Activated CD8-positive, alpha-beta memory T cell treated with anti-CD3 and anti-CD28 coated beads, Interleukin-2, amount 50 U/mL, for 24 hours (primary cell): ENCODE measurements at regions not wholly inside any gene's neighbourhood (a gene's known extent, or its start where the extent isn't known, plus 50 kb on each side); places are given as distances from the start of the nearest gene placed in this dataset.
"Not testable (repeated sequence)": the region's sequence is repeated elsewhere in the genome, so short reads cannot be mapped to it uniquely, and the experiment has no call there.

Experiments
- DNase-seq: peaks from one replicate; pipeline ENCODE4 v3.0.0-alpha.2; 2020; ENCODE audit errors: extremely low read depth

- no peak for DNase-seq
Observed at GRCh38 chr9:21533597-21533996, 51.5 kb upstream of the IFNE start.

- no peak for DNase-seq
Observed at GRCh38 chr9:21535396-21535795, 53.3 kb upstream of the IFNE start.

GRCh38 chr9:21542787-21543186, 60.7 kb upstream of the IFNE start:
- DNase-seq, result no peak

DNA sequence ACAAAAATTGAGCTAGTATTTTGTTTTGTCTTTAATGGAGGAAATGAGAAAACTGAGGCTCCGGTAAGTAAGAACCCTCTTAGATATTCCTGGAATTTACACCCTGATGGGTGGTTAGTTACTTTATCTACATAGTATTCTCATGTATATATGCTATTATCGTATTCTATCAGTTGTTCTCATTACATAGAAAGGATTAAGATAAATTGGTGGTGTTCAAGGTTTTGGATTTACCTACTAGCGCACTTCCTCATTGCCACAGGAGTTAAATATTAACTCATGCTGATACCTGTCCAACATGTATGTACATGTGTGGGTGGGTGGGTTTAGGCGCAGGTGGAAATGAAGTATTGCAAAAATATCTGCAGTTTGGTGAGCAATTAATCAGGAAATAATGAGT, 61.1 kb upstream of the IFNE start:
- DNase-seq, result no peak

DNA sequence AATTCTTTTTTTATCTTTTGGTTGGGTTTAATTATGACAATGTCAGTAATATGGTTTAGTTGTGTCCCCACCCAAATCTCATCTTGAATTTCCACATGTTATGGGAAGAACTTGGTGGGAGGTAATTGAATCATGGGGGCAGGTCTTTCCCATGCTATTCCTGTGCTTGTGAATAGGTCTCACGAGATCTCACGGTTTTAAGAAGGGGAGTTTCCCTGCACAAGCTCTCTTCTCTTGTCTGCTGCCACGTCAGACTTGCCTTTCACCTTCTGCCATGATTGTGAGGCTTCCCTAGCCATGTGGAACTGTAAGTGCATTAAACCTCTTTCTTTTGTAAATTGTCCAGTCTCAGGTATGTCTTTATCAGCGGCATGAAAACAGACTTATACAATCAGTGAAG, 61.7 kb upstream of the IFNE start:
- not testable (repeated sequence) for DNase-seq

GRCh38 chr9:21546949-21547348, 64.8 kb upstream of the IFNE start:
- DNase-seq, result no peak

DNA sequence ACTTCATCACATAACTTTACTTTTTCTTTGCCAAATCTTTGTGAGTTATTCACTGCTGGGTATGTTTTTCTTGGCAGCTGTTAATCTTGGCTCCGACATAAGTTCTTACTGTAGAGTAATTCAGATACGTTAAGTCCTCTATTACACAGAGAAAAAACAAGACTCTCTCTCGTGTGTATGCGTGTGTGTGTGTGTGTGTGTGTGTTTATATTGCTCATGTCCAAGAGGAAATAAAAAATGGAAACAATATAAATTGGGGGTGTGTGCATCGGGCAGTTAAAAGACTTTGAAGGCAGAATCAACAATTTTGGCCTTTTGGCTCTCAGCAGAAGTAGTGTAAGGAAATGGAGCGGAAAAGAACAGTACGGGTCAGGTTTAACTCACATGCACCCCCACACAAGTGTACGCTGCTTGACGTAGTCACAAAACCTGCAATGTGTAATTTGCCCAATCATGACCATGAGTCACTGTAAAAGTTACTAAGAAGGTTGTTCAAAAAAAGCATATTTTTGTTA, 67.2 kb upstream of the IFNE start:
- no peak for DNase-seq

GRCh38 chr9:21549890-21550289, 67.8 kb upstream of the IFNE start:
- no peak for DNase-seq

DNA sequence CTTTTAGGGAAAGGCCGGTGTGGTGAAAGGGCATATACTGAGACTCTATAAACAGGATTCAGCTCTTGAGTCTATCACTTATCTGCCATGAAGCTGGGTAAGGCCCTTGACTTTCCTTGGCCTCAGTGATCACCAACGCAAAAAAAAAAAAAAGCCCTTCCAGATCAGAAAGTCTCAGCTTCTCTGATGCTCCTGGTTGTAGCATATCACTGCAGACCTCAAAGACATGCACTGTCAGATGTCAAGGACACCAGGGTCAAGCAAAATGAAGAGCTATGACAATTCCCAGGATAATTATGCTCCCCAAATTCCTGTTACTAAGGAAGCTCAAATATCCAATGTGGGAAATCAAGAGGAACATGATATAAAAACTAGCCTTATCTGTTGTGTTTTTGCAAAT, 68.3 kb upstream of the IFNE start:
- DNase-seq, result no peak

GRCh38 chr9:21551401-21551800, 69.3 kb upstream of the IFNE start:
- no peak for DNase-seq

DNA sequence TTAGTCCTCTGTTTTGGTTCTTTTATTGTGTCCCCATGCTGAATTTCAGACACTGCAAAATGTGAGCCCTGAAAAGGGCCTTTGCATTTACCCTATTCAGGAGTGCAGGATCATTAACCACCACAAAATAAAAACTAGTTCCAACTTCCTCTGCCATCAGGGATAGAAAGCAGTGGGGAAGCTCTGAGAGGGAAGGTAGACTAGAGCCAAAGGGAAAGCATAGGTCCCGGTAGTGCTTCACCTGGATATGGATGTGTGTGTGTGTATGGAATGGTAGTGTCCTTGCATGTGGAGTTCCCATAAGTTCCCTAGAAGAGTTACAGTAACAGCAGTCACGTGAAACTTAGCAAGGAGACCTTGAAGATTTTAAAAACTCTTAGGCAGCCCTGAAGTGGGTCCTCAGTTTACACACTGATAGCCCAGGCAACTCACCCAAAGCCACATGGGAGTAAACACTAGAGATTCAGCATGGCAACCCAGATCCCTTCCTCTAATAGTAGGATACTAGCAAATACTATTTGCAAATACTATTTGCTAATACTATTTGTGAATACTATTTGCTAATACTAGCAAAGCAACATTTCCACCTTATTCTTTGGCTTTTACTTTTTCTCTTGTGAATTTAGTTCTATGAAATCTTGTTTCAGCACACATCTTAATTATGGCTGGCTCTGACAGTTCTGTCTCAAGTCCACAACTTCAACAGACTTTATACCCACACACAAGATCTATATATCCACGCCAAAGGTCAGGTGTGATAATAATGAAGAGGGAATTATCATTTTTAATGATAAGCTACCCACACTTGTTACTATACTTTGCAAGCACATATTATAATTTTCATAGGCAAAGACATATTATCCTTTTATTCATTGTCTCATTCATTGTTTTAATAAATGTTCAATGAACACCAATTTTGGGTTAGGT, 70.4 kb upstream of the IFNE start:
- DNase-seq, result no peak

DNA sequence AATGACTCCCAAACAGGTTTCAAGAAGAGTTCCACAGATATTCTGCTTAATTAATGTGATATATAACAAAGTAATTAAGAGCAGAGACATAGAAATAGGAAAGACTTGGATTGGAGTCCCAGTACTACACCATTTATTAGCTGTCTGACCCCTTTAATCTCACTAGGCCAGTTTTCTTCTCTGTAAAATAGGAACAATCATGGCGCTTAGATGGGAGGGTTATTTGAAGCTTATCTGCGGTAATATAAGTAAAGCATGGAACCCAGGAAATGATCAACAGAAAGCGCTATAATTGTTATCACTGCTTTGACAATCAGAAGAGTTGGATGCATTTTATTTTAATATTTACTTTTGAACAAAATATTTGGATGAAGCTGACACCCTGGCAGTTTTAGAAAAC, 71.3 kb upstream of the IFNE start:
- DNase-seq, result no peak

DNA sequence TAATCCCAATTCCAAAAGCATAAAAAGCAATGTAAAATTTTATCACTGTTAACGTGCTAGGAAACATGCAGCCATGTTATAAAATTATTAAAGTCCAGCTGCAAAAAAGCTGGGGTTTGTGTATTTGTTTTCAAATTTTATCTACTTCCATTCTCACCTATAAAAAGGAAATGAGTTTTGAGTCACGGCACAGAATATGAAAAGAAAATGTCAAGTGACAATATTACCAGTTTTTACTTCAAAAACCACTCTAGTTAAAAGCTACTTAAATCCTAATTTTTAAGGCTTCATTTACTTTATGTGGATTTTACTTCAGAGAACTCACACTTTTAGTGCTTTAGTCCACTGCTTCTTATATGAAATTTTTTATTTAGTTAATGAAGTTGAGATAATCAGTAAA, 72.7 kb upstream of the IFNE start:
- DNase-seq, result no peak

GRCh38 chr9:21555911-21556310, 73.8 kb upstream of the IFNE start:
- no peak for DNase-seq

DNA sequence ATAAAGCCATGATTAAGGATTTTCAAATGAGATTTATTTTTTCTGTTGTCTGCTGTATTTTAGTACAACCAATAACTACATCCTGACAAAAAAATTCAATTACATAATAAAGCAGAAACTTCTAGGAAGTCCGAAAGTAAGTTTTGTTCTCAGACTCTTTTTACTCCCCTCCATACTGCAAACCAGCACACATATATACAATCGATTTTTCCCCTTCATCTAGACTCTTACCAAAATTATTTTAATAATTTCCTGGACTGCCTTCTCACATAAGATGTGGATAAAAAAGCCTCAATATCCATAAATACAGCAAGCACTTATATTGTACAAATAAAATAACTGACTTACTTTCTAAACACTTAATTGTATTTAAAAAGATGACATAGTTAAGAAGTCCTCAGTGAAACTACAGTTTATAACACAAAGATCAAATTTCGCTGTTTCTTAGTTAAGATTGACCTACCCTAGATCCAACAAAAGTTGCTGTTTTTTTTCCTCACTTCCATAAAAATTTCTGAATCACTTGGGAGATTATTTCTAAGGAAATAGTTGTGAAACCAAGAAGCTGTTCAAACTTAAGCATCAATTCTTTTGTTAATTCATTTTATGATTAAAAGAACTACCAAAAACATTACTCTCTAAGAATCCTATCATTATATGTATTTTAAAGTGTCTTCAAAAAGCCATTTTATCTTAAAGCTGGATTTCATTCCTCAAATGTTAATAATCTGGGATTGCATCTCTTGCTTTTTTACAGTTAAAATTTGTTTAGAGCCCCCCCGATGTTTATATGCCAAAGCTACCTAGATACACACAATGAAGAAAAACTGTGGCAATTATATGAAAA, 74.7 kb upstream of the IFNE start:
- no peak for DNase-seq

GRCh38 chr9:21557428-21557768, 75.3 kb upstream of the IFNE start:
- DNase-seq, result no peak

DNA sequence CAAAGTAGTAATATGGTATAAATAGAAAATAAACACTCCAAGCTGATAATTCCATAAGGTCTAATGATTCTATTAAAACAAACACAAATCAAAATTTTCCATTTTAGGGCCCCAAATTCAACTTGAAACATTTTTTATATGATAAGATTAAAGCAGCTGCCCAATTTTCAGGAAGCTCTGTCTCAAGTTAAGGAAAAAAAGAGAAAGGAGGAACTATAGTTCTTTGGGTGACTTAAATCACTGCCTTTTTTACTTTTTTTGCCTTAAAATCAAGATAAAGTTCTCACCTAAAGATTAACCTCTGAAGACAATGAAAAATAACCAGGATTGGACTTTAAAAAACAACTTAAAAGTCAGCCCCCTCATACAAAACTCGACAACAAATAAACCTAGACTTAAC, 76.0 kb upstream of the IFNE start:
- DNase-seq, result no peak

DNA sequence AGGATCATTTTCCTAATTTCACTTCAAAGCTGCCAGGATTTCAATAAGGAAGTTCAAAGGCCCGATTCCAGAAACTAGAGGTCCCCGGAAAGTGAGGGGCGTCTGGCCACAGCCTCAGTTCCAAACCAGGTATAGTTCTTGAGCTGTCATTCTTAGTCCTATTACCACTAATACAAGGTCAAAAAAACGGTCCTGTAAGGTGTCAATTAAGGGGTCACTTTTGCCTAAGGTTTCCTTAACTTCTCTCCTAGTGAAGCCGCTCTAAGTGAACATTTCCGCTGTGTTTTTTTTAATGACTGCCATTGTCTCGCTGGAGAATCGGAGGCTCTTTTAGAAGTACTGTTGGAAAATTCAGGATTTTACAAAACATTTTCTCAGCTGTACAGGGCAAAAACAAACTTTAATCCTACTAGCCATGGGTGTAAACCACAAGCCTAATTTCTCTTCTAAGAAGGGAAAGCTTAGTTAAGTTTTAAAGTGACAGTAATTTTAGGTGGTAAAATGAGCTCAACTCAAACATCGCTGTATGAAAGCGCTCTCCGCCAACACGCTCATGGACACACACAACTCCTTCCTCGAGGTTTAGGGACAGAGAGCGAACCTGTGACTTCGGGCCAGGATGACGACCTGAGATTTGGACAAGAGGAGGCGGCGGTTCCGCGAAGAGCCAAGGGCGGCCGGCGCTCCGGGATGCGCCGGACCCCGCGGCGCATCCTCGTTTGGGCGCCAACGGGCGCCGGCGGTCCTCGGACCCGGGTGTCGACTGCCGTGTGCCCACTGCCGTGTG, 76.7 kb upstream of the IFNE start:
- no peak for DNase-seq

GRCh38 chr9:21559402-21560280, 77.5 kb upstream of the IFNE start:
- DNase-seq, result no peak

GRCh38 chr9:21560281-21560745, 78.2 kb upstream of the IFNE start:
- no peak for DNase-seq

DNA sequence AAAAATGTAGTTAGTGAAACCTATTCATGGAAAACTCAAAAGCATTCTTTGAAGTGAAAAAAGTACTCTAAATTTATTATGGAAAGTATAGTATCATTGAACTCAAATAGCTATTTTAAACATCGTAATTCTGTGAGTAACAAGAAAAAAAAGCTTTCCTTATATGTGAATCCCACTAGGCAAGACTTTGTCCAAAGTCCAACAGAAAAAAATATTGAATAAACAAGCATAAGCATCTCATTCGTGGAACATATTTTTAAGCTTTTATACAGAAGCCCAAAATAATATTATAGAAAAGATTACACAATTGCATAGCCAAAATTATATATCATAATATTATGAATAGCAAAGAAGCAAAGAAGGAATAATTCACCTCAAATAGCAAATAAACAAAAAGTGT, 79.4 kb upstream of the IFNE start:
- DNase-seq, result no peak
